H9 (cell line): ENCODE measurements at regions not wholly inside any gene's neighbourhood (a gene's known extent, or its start where the extent isn't known, plus 50 kb on each side); places are given as distances from the start of the nearest gene placed in this dataset.

ENCODE experiments used
- DNase-seq: peaks from one replicate; pipeline ENCODE4 v3.0.0-alpha.2; 2017
- H2AFZ ChIP-seq: one replicate; pipeline ENCODE4 v1.6.1; 2013; ENCODE audit warnings: mild to moderate bottlenecking, low read length, control low read depth, moderate library complexity
- H2AK5ac ChIP-seq: 2 replicates; pipeline ENCODE4 v1.6.1; 2013; ENCODE audit warnings: low read length, control low read depth, mixed read lengths; ENCODE audit not compliant: insufficient read length
- H2BK120ac ChIP-seq: one replicate; pipeline ENCODE4 v1.6.1; 2013; ENCODE audit warnings: low read depth, mild to moderate bottlenecking, low read length, control low read depth, inconsistent platforms; ENCODE audit not compliant: poor library complexity, severe bottlenecking
- H2BK12ac ChIP-seq: 2 replicates; pipeline ENCODE4 v1.6.1; 2013; ENCODE audit warnings: low read length, control low read depth, mixed read lengths, low read depth; ENCODE audit not compliant: insufficient read length
- H2BK15ac ChIP-seq: 2 replicates; pipeline ENCODE4 v1.6.1; 2013; ENCODE audit warnings: low read depth, low read length, control low read depth
- H2BK20ac ChIP-seq: one replicate; pipeline ENCODE4 v1.6.1; 2013; ENCODE audit warnings: low read depth, mild to moderate bottlenecking, low read length, control low read depth, inconsistent platforms; ENCODE audit not compliant: poor library complexity, severe bottlenecking
- H2BK5ac ChIP-seq: 2 replicates; pipeline ENCODE4 v1.6.1; 2013; ENCODE audit warnings: low read length, control low read depth, mixed read lengths; ENCODE audit not compliant: insufficient read length
- H3K14ac ChIP-seq: 2 replicates; pipeline ENCODE4 v1.6.1; 2013; ENCODE audit warnings: low read length, control low read depth; ENCODE audit not compliant: insufficient read depth
- H3K18ac ChIP-seq: 2 replicates; pipeline ENCODE4 v1.6.1; 2013; ENCODE audit warnings: low read depth, mild to moderate bottlenecking, mixed read lengths, low read length, control low read depth; ENCODE audit not compliant: insufficient read length
- H3K23ac ChIP-seq: 2 replicates; pipeline ENCODE4 v1.6.1; 2013; ENCODE audit warnings: low read length, control low read depth, mixed read lengths, low read depth; ENCODE audit not compliant: insufficient read length
- H3K23me2 ChIP-seq: 2 replicates; pipeline ENCODE4 v1.6.1; 2013; ENCODE audit warnings: low read depth, mild to moderate bottlenecking, mixed read lengths, low read length, control low read depth; ENCODE audit not compliant: insufficient read length, poor library complexity, severe bottlenecking
- H3K27ac ChIP-seq: 2 replicates; pipeline ENCODE4 v1.5.1; 2013; ENCODE audit warnings: low read length, control low read depth, mixed read lengths, low read depth; ENCODE audit not compliant: insufficient read length
- H3K27me3 ChIP-seq: 2 replicates; pipeline ENCODE4 v1.6.1; 2013; ENCODE audit warnings: low read length, control low read depth, inconsistent platforms; ENCODE audit not compliant: insufficient read depth
- H3K4ac ChIP-seq: 2 replicates; pipeline ENCODE4 v1.6.1; 2013; ENCODE audit warnings: low read depth, mild to moderate bottlenecking, control low read depth, inconsistent platforms, low read length, moderate library complexity
- H3K4me1 ChIP-seq: 2 replicates; pipeline ENCODE4 v1.6.1; 2013; ENCODE audit warnings: low read length, control low read depth, inconsistent platforms; ENCODE audit not compliant: insufficient read depth
- H3K4me2 ChIP-seq: 2 replicates; pipeline ENCODE4 v1.6.1; 2013; ENCODE audit warnings: low read length, control low read depth, mixed read lengths; ENCODE audit not compliant: insufficient read length, insufficient read depth
- H3K56ac ChIP-seq: 2 replicates; pipeline ENCODE4 v1.6.1; 2013; ENCODE audit warnings: low read depth, mild to moderate bottlenecking, mixed read lengths, low read length, control low read depth; ENCODE audit not compliant: insufficient read length
- H3K79me1 ChIP-seq: 2 replicates; pipeline ENCODE4 v1.6.1; 2013; ENCODE audit warnings: low read depth, mild to moderate bottlenecking, moderate library complexity, low read length, control low read depth, inconsistent platforms; ENCODE audit not compliant: insufficient read depth, poor library complexity, severe bottlenecking
- H3K79me2 ChIP-seq: 2 replicates; pipeline ENCODE4 v1.6.1; 2013; ENCODE audit warnings: low read length, control low read depth, inconsistent platforms; ENCODE audit not compliant: insufficient read depth
- H3K9ac ChIP-seq: 2 replicates; pipeline ENCODE4 v1.6.1; 2013; ENCODE audit warnings: low read length, control low read depth, mixed read lengths; ENCODE audit not compliant: insufficient read length; ENCODE audit errors: extremely low read depth
- H3K9me3 ChIP-seq: one replicate; pipeline ENCODE4 v1.6.1; 2013; ENCODE audit warnings: low read depth, low read length, inconsistent platforms; ENCODE audit not compliant: control insufficient read depth
- H3T11ph ChIP-seq: one replicate; pipeline ENCODE4 v1.6.1; 2013; ENCODE audit warnings: mild to moderate bottlenecking, low read length, control low read depth, inconsistent platforms
- H4K20me1 ChIP-seq: one replicate; pipeline ENCODE4 v1.6.1; 2013; ENCODE audit not compliant: control insufficient read depth, insufficient read length, insufficient read depth
- H4K5ac ChIP-seq: 2 replicates; pipeline ENCODE4 v1.6.1; 2013; ENCODE audit warnings: low read depth, mild to moderate bottlenecking, mixed read lengths, low read length, control low read depth; ENCODE audit not compliant: insufficient read length
- H4K8ac ChIP-seq: replicated peaks from 2 replicates; pipeline ENCODE4 v1.6.1; 2013; ENCODE audit warnings: low read length, control low read depth, mixed read lengths, low read depth; ENCODE audit not compliant: insufficient read length
- H4K91ac ChIP-seq: 2 replicates; pipeline ENCODE4 v1.6.1; 2013; ENCODE audit warnings: low read depth, mild to moderate bottlenecking, moderate library complexity, mixed read lengths, low read length, control low read depth; ENCODE audit not compliant: insufficient read length
- H3K27ac Mint-ChIP-seq, 3 experiments: 2 replicates in 2 of 3; 3 replicates in 1 of 3; pipeline ENCODE4 v1.8.0; 2020 to 2021; ENCODE audit warnings: mixed read lengths in 3 of 3, mild to moderate bottlenecking in 1 of 3, moderate library complexity in 1 of 3
- H3K27me3 Mint-ChIP-seq: 2 replicates; pipeline ENCODE4 v1.8.0; 2021; ENCODE audit warnings: low read depth, mild to moderate bottlenecking, moderate library complexity, mixed read lengths
- H3K36me3 Mint-ChIP-seq, 3 experiments: 2 replicates in 2 of 3; 3 replicates in 1 of 3; pipeline ENCODE4 v1.8.0; 2020 to 2021; ENCODE audit warnings: low read depth in 3 of 3, mixed read lengths in 3 of 3; ENCODE audit not compliant: insufficient read depth in 1 of 3
- H3K4me1 Mint-ChIP-seq, 2 experiments: 2 replicates each; pipeline ENCODE4 v1.8.0; 2020; ENCODE audit warnings: mixed read lengths in 2 of 2
- H3K4me3 Mint-ChIP-seq, 2 experiments: 2 replicates in 1 of 2; 3 replicates in 1 of 2; pipeline ENCODE4 v1.8.0; 2020 to 2021; ENCODE audit warnings: mild to moderate bottlenecking in 2 of 2, mixed read lengths in 2 of 2, moderate library complexity in 1 of 2
- H3K9me3 Mint-ChIP-seq, 2 experiments: 2 replicates in 1 of 2; 3 replicates in 1 of 2; pipeline ENCODE4 v1.8.0; 2020; ENCODE audit warnings: mild to moderate bottlenecking in 2 of 2, mixed read lengths in 2 of 2, moderate library complexity in 1 of 2
- CTCF ChIP-seq: fragments of 200-600 bp; sonication (generic); conservative IDR thresholded peaks from 3 replicates; pipeline ENCODE4 v1.8.0; 2021; ENCODE audit warnings: antibody characterized with exemption, mild to moderate bottlenecking
- WGBS: extraction: QIAGEN DNeasy Blood & Tissue Kit; methylation state at CpG from one replicate; pipeline ENCODE4 v1.1.7; 2013; ENCODE audit warnings: missing lambda C conversion rate, low lambda C conversion rate, mixed read lengths; ENCODE audit not compliant: insufficient read length; ENCODE audit errors: extremely low coverage; 5-methylcytosine and 5-hydroxymethylcytosine counted together

GRCh38 chr6:84458271-84458670 lies 230.8 kb upstream of the CEP162 start:
- H2AK5ac ChIP-seq = no peak overlapping the region
- no peak overlapping the region for H3K23ac ChIP-seq
- no peak overlapping the region for H4K5ac ChIP-seq
- H4K20me1 ChIP-seq = no peaks in the 10 kb centered on the region
- Mint-ChIP-seq H3K36me3 (no peaks in the 10 kb centered on the region), H3K27me3 (no peaks in the 10 kb centered on the region), H3K27ac (peak overlapping the region in 2 of 3 experiments; percentile 5 to 46; a peak in 3 of 7 replicates), H3K4me3 (no peak overlapping the region), H3K4me1 (peaks cover 0 to 3% of the 10 kb centered on the region in 2 experiments; a peak in 1 of 4 replicates), H3K9me3 (no peaks in the 10 kb centered on the region)
- no peaks in the 10 kb centered on the region for H3K27me3 ChIP-seq
- no peak overlapping the region for H2BK15ac ChIP-seq
- H3K79me2 ChIP-seq = no peaks in the 10 kb centered on the region
- no peak overlapping the region for H3K4ac ChIP-seq
- no peak overlapping the region for H2BK5ac ChIP-seq
- H2BK120ac ChIP-seq = no peak overlapping the region
- no peak overlapping the region for H2BK12ac ChIP-seq
- H3K27ac ChIP-seq = no peak overlapping the region
- no CpG with 5 or more reads among the region's 3 CpGs for WGBS
- H3T11ph ChIP-seq = no peak overlapping the region
- no peak overlapping the region for H3K4me2 ChIP-seq
- H4K8ac ChIP-seq = no peak overlapping the region
- no peaks in the 10 kb centered on the region for H3K9me3 ChIP-seq
- H4K91ac ChIP-seq = no peak overlapping the region
- no peak overlapping the region for H2AFZ ChIP-seq
- TF ChIP-seq CTCF = no peak
- no peaks in the 10 kb centered on the region for H3K79me1 ChIP-seq
- H3K23me2 ChIP-seq = no peaks in the 10 kb centered on the region
- no peak for DNase-seq
- no peak overlapping the region for H3K14ac ChIP-seq
- no peak overlapping the region for H3K18ac ChIP-seq
- H3K56ac ChIP-seq = no peak overlapping the region
- H3K9ac ChIP-seq = no peak overlapping the region
- H3K4me1 ChIP-seq = no peaks in the 10 kb centered on the region
- no peak overlapping the region for H2BK20ac ChIP-seq
